LNCaP clone FGC (cell line): ENCODE measurements at regions not wholly inside any gene's neighbourhood (a gene's known extent, or its start where the extent isn't known, plus 50 kb on each side); places are given as distances from the start of the nearest gene placed in this dataset.

Source experiments
- DNase-seq: peaks from one replicate; pipeline ENCODE4 v3.0.0-alpha.2; 2011; ENCODE audit warnings: low read depth
- H3K4me3 ChIP-seq: 2 replicates; pipeline ENCODE4 v1.5.1; 2011; ENCODE audit warnings: mild to moderate bottlenecking, low read depth, low read length, control low read depth
- TF ChIP-seq, protein P1 (sequence below): IDR thresholded peaks from 2 replicates; pipeline ENCODE4 v1.5.1; 2012; ENCODE audit warnings: mild to moderate bottlenecking; ENCODE audit not compliant: control insufficient read depth, insufficient read depth; ENCODE audit errors: extremely low read depth

DNA sequence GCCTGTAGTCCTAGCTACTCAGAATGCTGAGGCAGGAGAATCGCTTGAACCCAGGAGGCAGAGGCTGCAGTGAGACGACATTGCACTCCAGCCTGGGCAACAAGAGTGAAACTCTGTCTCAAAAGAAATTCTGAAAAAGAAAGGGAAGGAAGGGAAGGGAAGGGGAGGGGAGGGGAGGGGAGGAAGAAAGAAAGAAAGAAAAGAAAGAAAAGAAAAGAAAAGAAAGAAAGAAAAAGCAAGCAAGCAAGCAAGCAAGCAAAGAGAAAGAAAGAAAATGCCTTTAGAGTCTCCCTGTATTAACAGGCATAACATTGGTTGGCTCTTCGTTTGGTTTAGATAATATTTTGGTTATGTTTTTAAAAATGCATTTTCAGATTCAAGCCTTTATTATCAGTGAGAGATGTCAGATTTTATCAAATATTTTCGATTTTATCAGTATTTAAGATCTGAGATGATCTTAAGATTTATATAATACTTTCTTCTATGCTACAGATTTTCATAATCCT is 281.1 kb downstream of the NPIPA8 start:
- no peak overlapping the region for H3K4me3 ChIP-seq
- no peak for DNase-seq
- TF ChIP-seq, protein P1, sequence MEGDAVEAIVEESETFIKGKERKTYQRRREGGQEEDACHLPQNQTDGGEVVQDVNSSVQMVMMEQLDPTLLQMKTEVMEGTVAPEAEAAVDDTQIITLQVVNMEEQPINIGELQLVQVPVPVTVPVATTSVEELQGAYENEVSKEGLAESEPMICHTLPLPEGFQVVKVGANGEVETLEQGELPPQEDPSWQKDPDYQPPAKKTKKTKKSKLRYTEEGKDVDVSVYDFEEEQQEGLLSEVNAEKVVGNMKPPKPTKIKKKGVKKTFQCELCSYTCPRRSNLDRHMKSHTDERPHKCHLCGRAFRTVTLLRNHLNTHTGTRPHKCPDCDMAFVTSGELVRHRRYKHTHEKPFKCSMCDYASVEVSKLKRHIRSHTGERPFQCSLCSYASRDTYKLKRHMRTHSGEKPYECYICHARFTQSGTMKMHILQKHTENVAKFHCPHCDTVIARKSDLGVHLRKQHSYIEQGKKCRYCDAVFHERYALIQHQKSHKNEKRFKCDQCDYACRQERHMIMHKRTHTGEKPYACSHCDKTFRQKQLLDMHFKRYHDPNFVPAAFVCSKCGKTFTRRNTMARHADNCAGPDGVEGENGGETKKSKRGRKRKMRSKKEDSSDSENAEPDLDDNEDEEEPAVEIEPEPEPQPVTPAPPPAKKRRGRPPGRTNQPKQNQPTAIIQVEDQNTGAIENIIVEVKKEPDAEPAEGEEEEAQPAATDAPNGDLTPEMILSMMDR = no peak

GRCh38 chr16:18050777-18051176 is 285.8 kb downstream of the NPIPA8 start:
- TF ChIP-seq, protein P1 = no peak
- H3K4me3 ChIP-seq = no peak overlapping the region
- no peak for DNase-seq

- no peak for DNase-seq
- no peak overlapping the region for H3K4me3 ChIP-seq
- TF ChIP-seq, protein P1 = no peak
Observed at GRCh38 chr16:18050234-18050633, 286.3 kb downstream of the NPIPA8 start.

DNA sequence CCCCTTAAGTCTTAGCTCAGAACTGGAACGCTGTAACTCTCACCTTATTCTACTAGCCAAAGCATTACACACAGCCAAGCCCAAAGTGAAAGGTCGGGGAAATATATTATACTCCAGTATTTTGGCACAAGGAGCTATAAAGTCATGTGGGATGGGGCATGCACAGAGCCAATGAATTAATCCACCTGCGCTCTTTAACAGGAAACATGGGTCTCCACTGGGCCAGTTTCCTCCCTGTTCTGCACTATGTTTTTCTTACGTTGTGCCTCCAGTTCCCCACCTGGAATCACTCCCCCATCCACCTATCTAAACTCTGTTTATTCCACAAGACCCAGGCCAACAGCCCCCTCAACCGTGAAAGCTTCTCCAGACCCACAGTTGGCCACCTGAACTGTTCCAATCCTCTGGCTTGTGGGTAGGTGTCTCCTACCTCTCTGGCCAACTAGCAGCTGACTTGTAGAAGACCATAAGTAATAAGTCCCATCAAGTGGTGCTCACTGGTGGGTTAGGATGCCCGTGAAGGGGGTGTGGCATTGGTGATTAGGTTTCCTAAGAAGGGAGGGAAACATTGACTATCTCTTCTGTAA is 286.9 kb downstream of the NPIPA8 start:
- TF ChIP-seq, protein P1 = no peak
- no peak for DNase-seq
- no peak overlapping the region for H3K4me3 ChIP-seq

- TF ChIP-seq, protein P1 = no peak
- H3K4me3 ChIP-seq = no peak overlapping the region
- no peak for DNase-seq
Observed at GRCh38 chr16:18048853-18049546, 287.5 kb downstream of the NPIPA8 start.

GRCh38 chr16:18047761-18048160 is 288.8 kb downstream of the NPIPA8 start:
- no peak overlapping the region for H3K4me3 ChIP-seq
- TF ChIP-seq, protein P1 = no peak
- DNase-seq = no peak
